ENCODE measurements at regions not wholly inside any gene's neighbourhood (a gene's known extent, or its start where the extent isn't known, plus 50 kb on each side); places are given as distances from the start of the nearest gene placed in this dataset.

- H3K9me3 ChIP-seq, result peaks cover 0 to 14% (median 0%) of the 10 kb centered on the region in 8 donors
- TF ChIP-seq POLR2A (IDR thresholded peaks at IDR 0.05), result no peak
- TF ChIP-seq, protein P1, sequence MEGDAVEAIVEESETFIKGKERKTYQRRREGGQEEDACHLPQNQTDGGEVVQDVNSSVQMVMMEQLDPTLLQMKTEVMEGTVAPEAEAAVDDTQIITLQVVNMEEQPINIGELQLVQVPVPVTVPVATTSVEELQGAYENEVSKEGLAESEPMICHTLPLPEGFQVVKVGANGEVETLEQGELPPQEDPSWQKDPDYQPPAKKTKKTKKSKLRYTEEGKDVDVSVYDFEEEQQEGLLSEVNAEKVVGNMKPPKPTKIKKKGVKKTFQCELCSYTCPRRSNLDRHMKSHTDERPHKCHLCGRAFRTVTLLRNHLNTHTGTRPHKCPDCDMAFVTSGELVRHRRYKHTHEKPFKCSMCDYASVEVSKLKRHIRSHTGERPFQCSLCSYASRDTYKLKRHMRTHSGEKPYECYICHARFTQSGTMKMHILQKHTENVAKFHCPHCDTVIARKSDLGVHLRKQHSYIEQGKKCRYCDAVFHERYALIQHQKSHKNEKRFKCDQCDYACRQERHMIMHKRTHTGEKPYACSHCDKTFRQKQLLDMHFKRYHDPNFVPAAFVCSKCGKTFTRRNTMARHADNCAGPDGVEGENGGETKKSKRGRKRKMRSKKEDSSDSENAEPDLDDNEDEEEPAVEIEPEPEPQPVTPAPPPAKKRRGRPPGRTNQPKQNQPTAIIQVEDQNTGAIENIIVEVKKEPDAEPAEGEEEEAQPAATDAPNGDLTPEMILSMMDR (IDR thresholded peaks at IDR 0.05 in 8 of 11, conservative IDR thresholded peaks at IDR 0.05 in 3 of 11), result no peak
- no peak for TF ChIP-seq POLR2AphosphoS5 (IDR thresholded peaks at IDR 0.05)
- H3K27me3 ChIP-seq (replicated peaks in 1 of 7), result no peaks in the 10 kb centered on the region
- H3K36me3 ChIP-seq, result no peaks in the 10 kb centered on the region
- intact Hi-C loops (cut with DNase I; ENCODE audit: low total_unique reads), result no loop called here
- no peaks in the 10 kb centered on the region for H3K4me1 ChIP-seq
- no peak for DNase-seq
- H3K4me3 ChIP-seq, result no peak overlapping the region
- WGBS, 5 donors, result 39 to 86% (median 73%) methylated on average over 1 of the region's 1 CpG
- H3K27ac ChIP-seq, result no peak overlapping the region
Measured at GRCh38 chr4:178633263-178633662, 1191.0 kb upstream of the AGA start.

DNA sequence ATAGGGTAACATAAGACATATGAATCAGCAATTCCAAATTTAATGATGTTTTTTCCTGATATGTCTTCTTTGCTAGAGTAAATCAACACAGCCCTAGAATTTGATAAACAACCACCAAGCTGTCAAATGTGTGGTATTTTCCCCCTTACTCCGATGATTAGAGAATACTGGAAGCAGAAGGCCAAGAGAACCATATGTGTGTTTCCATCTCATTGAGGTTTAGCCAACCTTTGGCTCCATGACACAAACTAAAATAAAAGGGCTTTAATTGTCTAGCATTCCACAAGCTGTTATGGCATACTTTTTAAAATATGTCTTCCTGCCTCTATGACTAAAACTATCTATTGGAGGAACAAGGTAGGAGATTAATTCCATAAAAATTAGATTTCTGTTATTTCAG is 1222.4 kb upstream of the AGA start:
- intact Hi-C loops (cut with DNase I; ENCODE audit: low total_unique reads), result no loop called here
- WGBS, 5 donors, result 77 to 93% (median 90%) methylated on average over 1 of the region's 1 CpG
- TF ChIP-seq POLR2AphosphoS5 (IDR thresholded peaks at IDR 0.05) (no peak), POLR2A (IDR thresholded peaks at IDR 0.05) (no peak)
- TF ChIP-seq, protein P1 (IDR thresholded peaks at IDR 0.05 in 8 of 11, conservative IDR thresholded peaks at IDR 0.05 in 3 of 11), result no peak

GRCh38 chr4:178665916-178666315 is 1223.7 kb upstream of the AGA start:
- TF ChIP-seq POLR2A (IDR thresholded peaks at IDR 0.05) (no peak), POLR2AphosphoS5 (IDR thresholded peaks at IDR 0.05) (no peak)
- TF ChIP-seq, protein P1 (IDR thresholded peaks at IDR 0.05 in 8 of 11, conservative IDR thresholded peaks at IDR 0.05 in 3 of 11), result no peak
- Histone ChIP-seq H3K4me3 (no peak overlapping the region), H3K4me1 (no peaks in the 10 kb centered on the region), H3K36me3 (no peaks in the 10 kb centered on the region), H3K9me3 (peaks cover 0 to 28% (median 4%) of the 10 kb centered on the region in 8 donors), H3K27ac (no peak overlapping the region), H3K27me3 (replicated peaks in 1 of 7) (no peaks in the 10 kb centered on the region)
- WGBS, 5 donors, result 79 to 89% (median 84%) methylated on average over 5 of the region's 5 CpGs
- intact Hi-C loops (cut with DNase I; ENCODE audit: low total_unique reads), result no loop called here
- DNase-seq, result no peak

More for the DNA sequence above, 1222.4 kb upstream of the AGA start:
- no peaks in the 10 kb centered on the region for H3K36me3 ChIP-seq
- no peaks in the 10 kb centered on the region for H3K4me1 ChIP-seq
- H3K9me3 ChIP-seq, result peaks cover 0 to 18% (median 1%) of the 10 kb centered on the region in 8 donors
- no peaks in the 10 kb centered on the region for H3K27me3 ChIP-seq (replicated peaks in 1 of 7)
- H3K4me3 ChIP-seq, result no peak overlapping the region
- DNase-seq, result no peak
- no peak overlapping the region for H3K27ac ChIP-seq

DNA sequence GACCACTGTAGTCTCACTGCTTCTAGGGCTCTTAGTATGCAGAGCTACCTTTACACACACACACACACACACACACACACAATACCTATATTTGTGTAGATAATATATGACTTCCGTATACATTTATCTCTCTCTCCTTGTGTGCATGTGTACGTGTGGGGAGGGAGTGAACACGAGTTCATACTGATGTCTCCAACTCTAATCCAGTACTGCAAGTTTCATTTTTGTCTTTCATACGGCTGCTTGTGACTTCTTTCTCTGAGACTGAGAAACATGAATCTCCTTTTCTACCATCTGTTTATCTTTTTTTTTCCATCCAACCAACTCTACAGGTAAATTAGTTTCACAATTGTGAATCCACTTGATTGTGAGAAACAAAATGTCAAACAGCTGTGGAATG is 1229.5 kb upstream of the AGA start:
- Histone ChIP-seq H3K4me1 (no peaks in the 10 kb centered on the region), H3K27me3 (replicated peaks in 1 of 7) (no peaks in the 10 kb centered on the region), H3K9me3 (peaks cover 0 to 17% (median 1%) of the 10 kb centered on the region in 8 donors), H3K4me3 (no peak overlapping the region), H3K27ac (no peak overlapping the region), H3K36me3 (no peaks in the 10 kb centered on the region)
- WGBS, 5 donors, result 78 to 92% (median 88%) methylated on average over 4 of the region's 4 CpGs
- TF ChIP-seq POLR2AphosphoS5 (IDR thresholded peaks at IDR 0.05), result no peak
- intact Hi-C loops (cut with DNase I; ENCODE audit: low total_unique reads), result no loop called here
- DNase-seq, result no peak

GRCh38 chr4:178672512-178672911 is 1230.3 kb upstream of the AGA start:
- H3K4me1 ChIP-seq, result no peaks in the 10 kb centered on the region
- no peak overlapping the region for H3K4me3 ChIP-seq
- no peaks in the 10 kb centered on the region for H3K36me3 ChIP-seq
- no peak overlapping the region for H3K27ac ChIP-seq
- intact Hi-C loops (cut with DNase I; ENCODE audit: low total_unique reads), result no loop called here
- H3K27me3 ChIP-seq (replicated peaks in 1 of 7), result no peaks in the 10 kb centered on the region
- 50 to 67% (median 59%) methylated on average over 1 of the region's 1 CpG for WGBS, 5 donors
- peaks cover 0 to 17% (median 1%) of the 10 kb centered on the region in 8 donors for H3K9me3 ChIP-seq
- no peak for TF ChIP-seq POLR2A (IDR thresholded peaks at IDR 0.05)
- TF ChIP-seq, protein P1 (IDR thresholded peaks at IDR 0.05 in 8 of 11, conservative IDR thresholded peaks at IDR 0.05 in 3 of 11), result no peak
- no peak for TF ChIP-seq POLR2AphosphoS5 (IDR thresholded peaks at IDR 0.05)
- no peak for DNase-seq
